ENCODE measurements at regions not wholly inside any gene's neighbourhood (a gene's known extent, or its start where the extent isn't known, plus 50 kb on each side); places are given as distances from the start of the nearest gene placed in this dataset.

DNA sequence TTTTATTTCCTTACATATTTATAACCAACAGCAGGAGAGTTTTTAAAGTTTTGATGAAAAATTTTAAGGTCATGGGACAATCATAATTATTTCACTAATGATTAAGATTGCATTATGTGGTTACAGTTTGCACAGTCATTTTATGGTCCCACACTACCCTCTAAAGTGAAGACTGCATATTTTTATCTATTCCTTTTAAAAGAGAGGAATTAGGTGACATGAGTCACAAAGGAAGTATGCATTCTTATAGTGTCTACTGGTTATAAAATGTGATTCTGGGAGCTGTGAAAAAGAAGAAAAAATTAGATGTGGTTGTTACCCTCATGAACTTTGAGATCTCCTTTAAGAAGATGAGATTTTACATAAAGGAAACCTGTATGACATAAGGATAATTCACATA lies 87.9 kb upstream of the GRIA1 start:
- H3K4me3 ChIP-seq = no peak overlapping the region
- no peak overlapping the region for H3K27ac ChIP-seq
- H3K4me1 ChIP-seq = peaks cover 0 to 15% of the 10 kb centered on the region in 2 donors
- no peak for DNase-seq (ENCODE audit: low spot score in 2 of 2)
- TF ChIP-seq CTCF (IDR thresholded peaks at IDR 0.05) = no peak
- H3K27me3 ChIP-seq = no peaks in the 10 kb centered on the region
- intact Hi-C loops (cut with DNase I) = loop anchor here (5.0 kb wide), 1 partner anchor 40 kb away; no protein-coding TSS in a partner anchor
- no peaks in the 10 kb centered on the region for H3K36me3 ChIP-seq
- H3K9me3 ChIP-seq = no peaks in the 10 kb centered on the region

GRCh38 chr5:153403470-153403869 lies 87.0 kb upstream of the GRIA1 start:
- Histone ChIP-seq H3K27ac (no peak overlapping the region), H3K27me3 (no peaks in the 10 kb centered on the region), H3K4me1 (peaks cover 0 to 13% of the 10 kb centered on the region in 2 donors), H3K4me3 (no peak overlapping the region), H3K9me3 (no peaks in the 10 kb centered on the region), H3K36me3 (no peaks in the 10 kb centered on the region)
- TF ChIP-seq CTCF (IDR thresholded peaks at IDR 0.05) = no peak
- DNase-seq (ENCODE audit: low spot score in 2 of 2) = no peak
- intact Hi-C loops (cut with DNase I) = loop anchor here (5.0 kb wide), 1 partner anchor 39 kb away; no protein-coding TSS in a partner anchor

- intact Hi-C loops (cut with DNase I) = loop anchor here (5.0 kb wide), 1 partner anchor 38 kb away; no protein-coding TSS in a partner anchor
- DNase-seq (ENCODE audit: low spot score in 2 of 2) = no peak
- H3K4me1 ChIP-seq = peaks cover 0 to 4% of the 10 kb centered on the region in 2 donors
- H3K27me3 ChIP-seq = no peaks in the 10 kb centered on the region
- H3K36me3 ChIP-seq = no peaks in the 10 kb centered on the region
- no peak for TF ChIP-seq CTCF (IDR thresholded peaks at IDR 0.05)
- no peak overlapping the region for H3K4me3 ChIP-seq
- no peaks in the 10 kb centered on the region for H3K9me3 ChIP-seq
- no peak overlapping the region for H3K27ac ChIP-seq
Measured at GRCh38 chr5:153404747-153405146, 85.7 kb upstream of the GRIA1 start.

DNA sequence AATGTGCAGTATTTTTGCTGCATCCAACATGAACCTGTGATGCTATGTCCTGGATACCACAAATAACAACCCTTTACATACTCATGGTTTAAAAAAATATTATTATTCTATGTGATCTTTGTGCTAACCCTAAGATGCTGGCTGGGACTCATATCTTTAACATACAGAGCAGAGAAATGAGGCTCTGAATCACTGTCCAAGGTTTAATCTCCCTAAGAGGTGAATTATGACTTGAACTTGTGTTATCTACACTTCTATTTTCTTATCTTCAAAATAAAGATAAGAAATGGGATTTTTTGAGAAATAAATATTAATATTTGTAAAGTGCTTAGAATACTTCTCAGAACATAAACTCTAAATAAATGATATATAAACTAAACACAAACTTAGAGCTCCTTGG lies 68.8 kb upstream of the GRIA1 start:
- H3K27ac ChIP-seq = no peak overlapping the region
- H3K4me1 ChIP-seq = no peaks in the 10 kb centered on the region
- DNase-seq (ENCODE audit: low spot score in 2 of 2) = no peak
- no peaks in the 10 kb centered on the region for H3K36me3 ChIP-seq
- no peak overlapping the region for H3K4me3 ChIP-seq
- H3K27me3 ChIP-seq = no peaks in the 10 kb centered on the region
- TF ChIP-seq CTCF (IDR thresholded peaks at IDR 0.05) = no peak
- intact Hi-C loops (cut with DNase I) = no loop called here
- H3K9me3 ChIP-seq = no peaks in the 10 kb centered on the region

DNA sequence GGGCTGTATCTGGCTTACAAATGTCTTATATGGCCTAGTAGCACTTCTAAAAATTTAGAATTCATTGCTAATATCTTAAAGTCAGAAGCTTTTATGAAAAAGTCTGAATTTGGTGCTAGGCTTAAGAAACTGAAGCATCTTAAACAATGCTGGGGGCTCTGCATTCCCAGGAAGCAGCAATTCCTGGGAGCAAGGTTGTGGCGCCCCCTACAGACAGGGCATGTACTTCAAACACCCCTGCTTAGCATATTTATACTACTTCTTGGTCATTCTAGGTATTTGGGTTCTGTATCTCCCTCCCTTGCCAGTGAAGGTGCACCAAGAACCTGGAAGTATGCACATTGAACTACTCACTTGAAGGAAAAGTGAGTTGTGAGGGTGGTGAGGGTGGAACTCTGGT lies 64.6 kb upstream of the GRIA1 start:
- intact Hi-C loops (cut with DNase I) = no loop called here

More for the DNA sequence above, 64.6 kb upstream of the GRIA1 start:
- Histone ChIP-seq H3K27ac (no peak overlapping the region), H3K4me1 (no peaks in the 10 kb centered on the region), H3K36me3 (no peaks in the 10 kb centered on the region), H3K9me3 (no peaks in the 10 kb centered on the region), H3K4me3 (no peak overlapping the region), H3K27me3 (no peaks in the 10 kb centered on the region)
- TF ChIP-seq CTCF (IDR thresholded peaks at IDR 0.05) = no peak
- DNase-seq (ENCODE audit: low spot score in 2 of 2) = no peak
